ENCODE measurements at regions not wholly inside any gene's neighbourhood (a gene's known extent, or its start where the extent isn't known, plus 50 kb on each side); places are given as distances from the start of the nearest gene placed in this dataset.
"Not testable (repeated sequence)": the region's sequence is repeated elsewhere in the genome, so short reads cannot be mapped to it uniquely, and the experiment has no call there.

DNA sequence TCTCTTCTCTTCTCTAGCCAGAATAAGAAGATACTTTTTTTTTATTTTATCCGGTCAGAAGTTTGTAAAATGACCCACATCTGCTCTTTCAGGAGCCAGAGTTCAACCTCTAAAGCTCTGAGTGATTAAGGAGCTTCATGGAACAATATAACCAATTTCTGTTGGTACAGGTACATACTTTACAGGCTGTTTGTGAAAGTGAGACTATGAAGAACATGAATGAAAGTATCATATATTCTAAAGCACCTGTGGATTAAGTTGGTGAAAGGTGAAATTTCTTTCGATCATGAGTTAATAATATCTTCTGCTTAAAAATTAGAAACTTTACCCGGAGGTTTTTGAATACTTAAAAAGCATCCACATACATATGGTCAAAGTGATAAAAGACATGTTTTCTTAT is 65.2 kb downstream of the DMRT2 start:
- DNase-seq: no peak

GRCh38 chr9:1117439-1117838 is 67.3 kb downstream of the DMRT2 start:
- no peak for DNase-seq

DNA sequence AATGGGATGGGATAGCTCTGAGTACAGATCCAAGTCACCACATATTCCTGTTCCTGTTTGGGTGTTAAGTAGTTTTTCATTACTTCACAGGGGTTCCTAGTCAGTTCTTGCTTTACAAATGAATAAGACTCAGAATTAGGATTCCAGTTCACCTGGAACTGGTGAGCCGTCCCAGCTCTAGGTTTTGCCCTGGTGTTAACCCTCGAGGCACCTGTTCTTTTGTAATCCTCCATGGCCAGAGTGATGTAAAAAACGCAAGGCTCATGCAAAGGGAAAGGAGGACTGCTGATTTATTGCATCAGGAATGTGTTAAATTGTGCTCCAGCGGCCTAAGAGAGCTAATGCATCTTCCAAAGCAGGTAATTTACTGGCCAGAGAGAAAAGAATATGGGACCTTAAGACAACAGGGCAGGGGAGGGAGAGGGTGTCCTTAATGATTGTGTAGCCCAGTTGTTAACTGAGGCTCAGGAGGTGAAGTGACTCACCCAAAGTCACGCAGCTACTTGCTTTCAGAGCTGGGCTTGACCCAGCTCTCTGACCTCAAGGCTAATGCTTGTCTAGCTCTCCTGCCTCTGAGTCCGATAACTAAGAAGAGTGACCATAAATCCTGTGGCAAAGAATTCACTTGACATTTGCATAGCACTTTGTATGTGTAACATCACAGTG is 70.5 kb downstream of the DMRT2 start:
- DNase-seq: no peak

DNA sequence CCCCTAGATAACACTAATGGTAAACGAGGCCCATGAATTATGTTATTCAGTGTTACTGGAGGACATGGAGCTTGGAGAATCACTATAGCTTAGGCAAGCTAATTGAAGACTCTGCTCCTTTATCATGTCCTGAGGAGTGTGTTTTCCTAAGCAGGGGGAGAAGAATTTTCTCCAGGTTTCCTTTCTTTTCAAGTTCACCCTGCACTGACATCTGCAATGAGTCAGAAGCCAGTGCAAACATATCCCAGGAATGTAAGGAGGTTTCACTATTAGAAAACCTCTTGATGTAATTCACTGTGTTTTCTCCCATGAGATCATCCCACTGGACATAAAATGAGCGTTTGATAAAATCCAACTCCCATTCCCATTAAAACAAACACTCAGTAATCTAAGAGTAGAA is 75.6 kb downstream of the DMRT2 start:
- no peak for DNase-seq

DNA sequence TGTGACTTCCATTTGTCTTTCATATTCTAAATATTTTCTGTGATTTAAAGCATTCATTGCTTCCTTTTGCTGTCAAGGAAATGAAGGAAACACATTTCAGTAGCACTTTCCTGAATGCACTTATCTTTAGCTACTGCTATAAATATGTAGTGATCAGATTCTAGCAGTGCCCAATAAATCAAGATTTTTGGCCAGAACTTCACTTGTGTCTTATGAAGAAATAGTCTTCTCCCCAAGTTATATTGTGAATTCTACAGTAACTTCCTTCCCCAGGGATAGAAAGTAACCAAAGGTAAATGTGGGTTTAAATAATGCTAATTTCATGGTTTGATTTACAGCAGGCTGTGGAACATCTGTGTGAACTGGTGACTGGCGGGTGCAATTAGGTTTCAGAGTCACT is 77.9 kb downstream of the DMRT2 start:
- DNase-seq: no peak

GRCh38 chr9:1129382-1129781 is 79.2 kb downstream of the DMRT2 start:
- no peak for DNase-seq

GRCh38 chr9:1140057-1140456 is 89.9 kb downstream of the DMRT2 start:
- DNase-seq: no peak

GRCh38 chr9:1151691-1152090 is 101.5 kb downstream of the DMRT2 start:
- DNase-seq: no peak

GRCh38 chr9:1152171-1152570 is 102.0 kb downstream of the DMRT2 start:
- DNase-seq: no peak

GRCh38 chr9:1154739-1155138 is 104.6 kb downstream of the DMRT2 start:
- DNase-seq: no peak

DNA sequence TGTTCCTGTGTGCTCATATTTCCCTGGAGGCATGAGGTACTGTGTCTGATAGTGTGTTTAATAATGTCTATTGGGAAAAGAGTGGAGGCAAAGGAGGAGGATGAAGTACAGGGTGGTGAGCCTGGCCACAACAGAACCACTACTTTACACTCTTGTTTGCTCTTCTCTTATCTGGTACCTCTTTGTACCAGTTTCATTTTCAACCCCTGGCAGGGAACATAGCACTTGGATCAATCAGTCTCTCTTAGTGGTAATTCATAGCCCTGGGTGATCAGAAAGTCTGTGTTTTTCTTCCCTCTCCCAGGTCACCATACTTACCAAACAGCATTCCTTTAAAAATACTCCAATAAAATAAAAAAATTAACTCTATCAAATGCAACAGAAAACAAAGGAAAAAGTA is 105.4 kb downstream of the DMRT2 start:
- DNase-seq: no peak

- no peak for DNase-seq
Observed at GRCh38 chr9:1156794-1157550, 106.8 kb downstream of the DMRT2 start.

DNA sequence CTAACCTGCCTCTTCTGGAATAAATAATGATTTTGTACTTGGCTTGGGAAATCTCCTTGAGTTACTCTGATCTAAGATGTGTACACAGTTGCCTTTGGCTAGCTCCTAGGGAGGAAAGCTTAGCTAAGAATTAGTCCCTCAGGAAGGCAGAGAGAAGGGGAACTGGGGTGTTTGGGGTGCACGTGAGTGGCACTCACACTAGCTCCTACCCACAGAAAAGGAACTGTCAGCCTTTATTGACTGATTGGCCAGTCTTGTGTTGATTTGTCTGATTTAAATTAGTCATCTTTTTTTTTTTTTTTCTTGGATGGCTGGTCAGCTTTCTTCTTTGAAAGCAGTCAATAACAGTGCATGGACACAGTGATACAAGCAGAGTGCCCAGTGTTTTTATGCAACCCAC is 107.7 kb downstream of the DMRT2 start:
- DNase-seq: no peak

DNA sequence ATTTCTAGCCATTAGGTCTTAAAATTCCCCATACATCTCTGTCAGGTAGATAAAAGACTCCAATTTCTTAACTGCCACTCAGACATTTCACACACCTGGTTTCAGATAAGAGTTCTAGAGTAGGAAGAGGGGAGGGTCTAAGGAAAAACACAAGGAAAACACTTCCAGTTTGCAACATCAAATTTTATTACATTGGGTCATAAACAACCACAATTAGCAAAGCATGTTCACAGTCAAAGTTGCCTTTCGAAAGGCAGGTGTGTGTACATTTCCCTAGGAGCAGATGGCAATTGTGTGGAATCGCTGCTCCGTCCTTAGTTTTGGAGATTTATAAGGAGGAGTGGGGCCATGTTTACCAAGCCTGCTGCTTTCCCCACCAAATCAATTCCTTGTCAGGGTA is 120.8 kb downstream of the DMRT2 start:
- DNase-seq: no peak

GRCh38 chr9:1171546-1171945 is 121.4 kb downstream of the DMRT2 start:
- no peak for DNase-seq

DNA sequence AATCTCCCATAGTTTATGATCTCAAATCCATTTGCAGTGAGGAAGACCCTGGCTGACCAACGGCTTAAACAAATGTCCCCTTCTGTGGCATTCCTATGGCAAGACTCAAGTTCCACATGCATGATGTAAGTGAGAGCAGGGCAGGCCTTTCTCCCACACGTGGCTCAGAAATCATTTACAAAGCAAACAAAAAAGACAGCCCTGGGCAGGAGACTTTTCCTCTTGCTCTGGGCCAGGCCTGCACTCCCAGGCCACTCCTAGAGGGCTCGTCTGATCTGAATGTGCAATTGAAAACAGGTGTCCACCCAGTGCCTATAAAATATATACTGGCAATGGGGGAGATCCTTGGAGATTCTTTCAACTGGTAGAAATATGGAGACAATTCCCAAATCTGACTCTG is 123.1 kb downstream of the DMRT2 start:
- no peak for DNase-seq

GRCh38 chr9:1173993-1174392 is 123.8 kb downstream of the DMRT2 start:
- DNase-seq: no peak

DNA sequence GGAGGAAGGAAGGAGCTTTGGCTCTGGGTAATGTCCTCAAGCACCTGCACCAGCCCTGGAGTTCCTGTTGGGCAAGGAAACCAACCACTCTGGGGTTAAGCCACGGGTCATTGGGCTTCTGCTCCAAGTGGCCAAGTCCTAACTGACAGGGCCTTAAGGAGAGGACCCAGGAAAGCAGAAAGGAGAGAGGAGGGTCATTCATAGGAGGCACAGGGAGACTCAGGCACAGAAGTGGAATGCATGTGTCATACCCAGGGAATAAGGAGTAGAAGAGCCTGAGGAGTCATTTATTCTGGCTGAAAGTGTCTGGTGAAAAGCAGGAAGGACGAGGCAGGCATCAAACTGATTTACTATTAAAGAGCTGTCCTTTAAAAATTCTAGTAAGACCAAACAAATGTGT is 129.2 kb downstream of the DMRT2 start:
- DNase-seq: no peak

DNA sequence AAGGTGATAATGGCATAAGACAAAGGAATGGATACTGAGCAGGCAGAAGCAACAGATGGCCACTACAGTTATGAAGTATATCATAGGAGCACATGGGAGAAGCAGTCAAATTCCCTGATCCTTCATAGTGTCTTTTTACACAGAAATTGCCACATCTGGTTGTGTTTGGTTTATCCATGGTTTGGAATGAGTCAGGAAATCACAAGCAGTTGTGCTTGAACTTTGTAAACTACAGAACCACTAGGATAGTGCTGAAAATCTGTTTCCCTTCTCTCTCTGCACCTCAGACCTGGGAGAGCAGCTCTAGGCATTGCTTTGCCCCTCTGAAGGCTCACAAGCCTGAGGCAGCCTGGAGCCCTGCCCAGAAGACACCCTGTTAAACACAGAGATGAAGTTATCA is 134.0 kb downstream of the DMRT2 start:
- DNase-seq: no peak

DNA sequence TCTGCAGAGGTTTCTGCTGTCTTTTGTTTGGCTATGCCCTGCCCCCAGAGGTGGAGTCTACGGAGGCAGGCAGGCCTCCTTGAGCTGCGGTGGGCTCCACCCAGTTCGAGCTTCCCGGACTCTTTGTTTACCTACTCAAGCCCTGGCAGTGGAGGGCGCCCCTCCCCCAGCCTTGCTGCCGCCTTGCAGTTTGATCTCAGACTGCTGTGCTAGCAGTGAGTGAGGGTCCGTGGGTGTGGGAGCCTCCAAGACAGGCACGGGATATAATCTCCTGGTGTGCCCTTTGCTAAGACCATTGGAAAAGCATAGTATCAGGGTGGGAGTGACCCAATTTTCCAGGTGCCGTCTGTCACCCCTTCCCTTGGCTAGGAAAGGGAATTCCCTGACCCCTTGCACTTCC is 137.0 kb downstream of the DMRT2 start:
- DNase-seq: not testable (repeated sequence)

GRCh38 chr9:1195636-1196035 is 145.5 kb downstream of the DMRT2 start:
- DNase-seq: not testable (repeated sequence)

- no peak for DNase-seq
Observed at GRCh38 chr9:1198085-1198484, 147.9 kb downstream of the DMRT2 start.

DNA sequence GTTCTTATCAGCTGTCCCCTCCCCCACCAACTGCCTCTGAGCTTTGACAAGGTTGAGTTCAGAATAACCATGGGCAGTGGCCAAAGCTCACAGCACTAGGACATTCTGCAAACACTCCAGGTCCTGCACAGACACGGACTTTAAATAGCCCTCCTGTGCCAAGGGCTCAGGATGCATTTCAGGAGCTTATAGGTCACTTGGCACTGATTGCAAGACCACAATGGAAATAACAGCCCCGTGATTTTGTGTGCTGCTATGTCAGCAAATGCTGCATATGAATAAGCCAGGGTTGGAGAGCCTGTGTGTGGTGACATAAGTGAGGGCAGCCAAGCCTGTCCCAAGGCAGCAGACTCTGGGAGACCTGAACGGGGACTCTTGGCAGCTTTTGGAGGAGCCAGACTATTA is 150.7 kb downstream of the DMRT2 start:
- DNase-seq: no peak

DNA sequence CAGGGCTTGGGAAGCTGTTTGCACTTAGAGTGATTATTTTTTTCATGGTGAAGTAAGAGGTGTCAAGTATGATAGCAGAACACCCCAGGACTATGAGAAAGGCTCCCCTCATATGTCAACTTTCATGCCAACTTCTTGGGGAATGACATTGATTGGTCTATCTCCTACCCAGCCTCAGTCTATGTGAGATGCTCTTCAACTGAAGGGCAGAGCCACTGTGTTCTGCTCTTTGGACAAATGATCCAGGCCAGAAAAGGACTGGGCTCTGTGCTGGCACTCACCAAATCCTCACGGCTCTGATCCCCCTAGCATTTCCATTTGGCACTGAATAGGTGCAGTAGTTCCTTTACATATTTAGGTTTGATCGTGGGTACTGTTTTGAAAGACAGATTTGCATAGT is 151.1 kb downstream of the DMRT2 start:
- no peak for DNase-seq

- DNase-seq: no peak
Observed at GRCh38 chr9:1201901-1202300, 151.7 kb downstream of the DMRT2 start.

All from NCI-H1436 treated with DMSO at 0.1 percent for 48 hours (cell line).